ENCODE measurements at regions not wholly inside any gene's neighbourhood (a gene's known extent, or its start where the extent isn't known, plus 50 kb on each side); places are given as distances from the start of the nearest gene placed in this dataset.

DNA sequence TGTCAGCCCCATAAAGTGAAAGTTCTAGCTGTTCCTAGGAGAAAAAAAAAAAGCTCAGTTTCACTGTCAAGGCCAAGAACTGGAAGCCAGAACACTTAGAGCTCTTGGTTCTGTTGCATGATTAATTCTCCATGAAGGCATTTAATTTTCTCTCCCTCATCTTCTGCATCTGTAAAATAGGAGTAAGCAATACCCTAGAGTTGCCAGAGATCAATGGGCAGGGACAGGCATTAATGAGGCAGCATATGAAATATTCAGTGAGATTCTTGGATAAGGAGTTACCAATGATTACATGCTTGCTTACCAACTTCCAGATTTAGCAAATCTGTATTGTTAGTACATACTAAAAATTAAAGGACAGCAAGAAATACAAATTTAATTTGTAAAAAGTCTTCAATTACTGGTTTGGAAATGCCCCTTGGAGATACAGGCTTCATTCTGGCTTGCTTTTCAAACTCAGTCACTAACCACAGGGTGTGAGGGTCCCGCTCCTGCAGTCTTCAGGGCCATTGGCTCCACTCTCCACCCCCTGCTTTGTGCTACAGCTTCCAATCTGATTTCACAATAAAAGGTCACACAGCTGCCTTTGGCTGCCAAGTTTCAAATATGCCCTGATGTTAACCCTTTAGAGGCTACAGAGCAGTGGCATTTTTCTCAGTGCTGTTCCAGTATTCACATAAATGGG, 624.6 kb downstream of the BNC2 start:
- no peak for DNase-seq

DNA sequence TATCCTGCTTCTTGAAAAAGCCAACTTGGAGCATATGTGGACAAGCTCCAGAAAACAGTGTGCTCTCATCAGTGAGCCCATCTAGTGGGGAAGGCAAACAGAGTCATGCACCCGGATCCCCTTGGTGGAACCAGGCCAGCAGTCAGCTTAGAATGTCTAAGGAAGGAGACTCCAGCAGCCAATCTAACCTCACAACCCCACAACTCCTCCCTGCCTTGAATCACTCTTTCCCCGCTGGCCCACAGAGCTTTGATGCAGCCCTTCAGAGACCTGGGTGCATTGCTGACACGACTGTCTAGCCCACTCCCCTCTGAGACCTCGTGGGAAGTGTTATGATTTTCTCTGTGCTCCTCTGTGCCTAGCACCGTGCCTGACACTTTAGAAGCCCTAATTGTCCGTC, 623.7 kb downstream of the BNC2 start:
- DNase-seq: no peak

DNA sequence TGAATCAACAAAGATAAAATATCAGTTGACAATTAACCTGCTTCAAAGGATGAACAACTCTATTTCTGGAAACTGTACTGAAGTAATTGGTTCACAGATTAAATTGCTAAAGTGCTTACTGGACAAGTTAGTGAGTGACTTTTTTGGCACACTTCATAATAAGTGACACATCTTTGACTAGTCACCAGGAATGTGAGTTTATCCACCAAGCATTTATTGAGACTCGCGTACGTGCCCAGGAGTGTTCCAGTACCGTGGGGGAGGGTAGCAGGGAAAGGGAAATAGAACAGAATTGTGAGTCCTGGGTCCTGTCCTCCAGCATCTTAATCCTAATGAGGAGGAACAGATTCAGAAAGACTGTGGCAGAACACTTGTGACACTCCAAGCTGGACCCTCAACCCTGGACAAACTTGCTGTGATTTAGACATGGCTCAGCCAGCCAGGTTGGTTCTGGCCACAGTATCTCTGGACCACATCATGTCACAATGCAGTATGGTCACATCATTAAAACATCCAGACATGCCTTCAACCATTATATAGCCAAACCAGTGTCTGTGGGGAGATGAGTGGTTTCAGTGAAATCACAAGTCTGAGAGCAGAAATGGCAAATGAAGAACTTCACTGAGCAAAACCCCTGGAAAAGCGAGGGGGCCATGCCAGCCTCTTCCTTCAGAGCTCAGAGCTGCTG, 623.1 kb downstream of the BNC2 start:
- DNase-seq: no peak

DNA sequence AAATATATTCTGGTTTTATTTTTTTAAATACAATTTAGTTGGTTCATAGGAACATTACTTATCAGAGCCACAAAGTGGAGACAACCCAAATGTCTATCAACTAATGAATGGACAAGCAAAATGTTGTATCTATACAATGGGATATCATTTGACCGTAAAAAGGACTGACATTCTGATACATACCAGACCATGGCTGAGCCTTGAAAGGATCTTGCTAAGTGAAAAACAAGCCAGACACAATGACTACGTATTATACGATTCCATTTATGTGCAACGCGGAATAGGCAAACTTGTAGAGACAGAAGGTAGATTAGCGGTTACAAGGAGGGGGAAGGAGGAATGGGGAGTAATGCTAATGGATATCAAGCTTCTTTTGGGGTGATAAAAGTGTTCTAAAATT, 621.6 kb downstream of the BNC2 start:
- DNase-seq: no peak

DNA sequence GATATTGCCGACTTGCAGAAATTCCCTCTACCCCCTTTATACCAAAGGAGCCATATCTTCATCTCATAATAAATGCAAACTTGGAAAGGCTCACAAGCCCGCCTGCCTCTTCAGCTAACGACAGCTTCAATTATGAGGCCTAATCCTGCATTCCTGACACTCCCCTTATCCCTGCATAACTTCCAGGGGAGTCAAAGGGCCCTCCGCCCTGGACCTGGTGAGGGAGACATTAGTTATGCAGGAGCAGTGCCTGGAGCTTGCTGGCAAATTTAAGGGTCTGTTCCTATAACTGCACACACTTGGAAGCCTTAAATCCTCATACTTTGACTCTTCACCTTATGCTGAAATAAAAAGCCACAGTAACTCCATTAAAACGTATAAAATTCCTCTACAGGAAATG, 617.9 kb downstream of the BNC2 start:
- DNase-seq: no peak

DNA sequence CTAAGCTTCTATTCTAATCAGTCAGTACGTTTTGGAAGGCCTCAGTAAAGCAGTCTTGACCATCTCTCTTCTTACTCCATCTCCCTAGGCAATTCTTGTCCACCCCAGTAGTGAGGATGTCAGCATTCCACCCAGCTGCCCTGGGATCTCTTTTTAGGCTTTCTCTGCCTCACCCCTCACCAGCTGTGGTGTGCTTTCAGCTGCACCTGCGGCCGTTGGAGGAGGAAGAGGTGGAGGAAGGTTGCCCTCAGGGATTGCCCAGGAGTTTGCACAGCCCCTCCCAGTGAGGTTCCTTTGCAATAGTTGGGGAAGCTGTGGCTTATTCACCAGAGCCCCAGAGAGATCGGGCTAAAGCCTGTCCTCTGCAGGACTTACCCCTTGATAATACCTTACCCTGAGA, 615.8 kb downstream of the BNC2 start:
- no peak for DNase-seq

DNA sequence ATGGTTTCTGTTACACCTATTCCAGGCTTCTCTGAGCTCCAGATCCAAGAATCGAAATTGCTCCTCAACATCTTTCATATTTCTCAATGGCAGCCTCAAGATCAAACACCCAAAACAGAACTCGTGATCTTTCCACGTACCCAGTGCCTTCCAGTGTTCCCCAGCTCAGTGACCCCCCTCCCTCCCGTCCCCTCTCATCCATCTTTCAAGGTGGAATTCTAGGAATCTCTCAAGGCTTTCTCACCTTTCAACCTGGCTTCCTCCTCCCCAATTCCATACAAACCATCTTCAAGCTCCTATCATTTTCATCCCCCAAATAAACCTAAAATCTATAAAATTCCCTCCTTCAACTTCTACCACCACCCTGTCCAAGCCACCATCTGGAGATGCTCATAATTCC, 615.3 kb downstream of the BNC2 start:
- no peak for DNase-seq

DNA sequence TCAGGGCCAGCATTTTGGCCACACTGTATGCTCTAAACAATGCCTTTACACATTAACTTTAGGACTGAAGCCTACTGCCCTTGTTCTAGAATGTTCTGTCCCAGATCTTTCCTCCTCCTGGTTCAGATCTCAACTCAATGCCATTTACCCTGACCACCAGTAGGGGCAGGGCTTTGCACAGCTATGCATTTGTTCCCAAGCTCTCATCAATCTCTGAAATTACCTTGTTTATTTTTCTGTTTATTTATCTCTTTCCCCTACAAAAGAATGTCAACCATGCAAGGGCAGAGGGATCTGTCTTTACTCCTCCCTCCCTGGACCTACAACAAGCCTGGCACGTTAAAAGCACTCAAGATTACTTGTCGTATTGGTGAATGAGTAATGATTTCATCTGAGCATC, 612.9 kb downstream of the BNC2 start:
- DNase-seq: no peak

DNA sequence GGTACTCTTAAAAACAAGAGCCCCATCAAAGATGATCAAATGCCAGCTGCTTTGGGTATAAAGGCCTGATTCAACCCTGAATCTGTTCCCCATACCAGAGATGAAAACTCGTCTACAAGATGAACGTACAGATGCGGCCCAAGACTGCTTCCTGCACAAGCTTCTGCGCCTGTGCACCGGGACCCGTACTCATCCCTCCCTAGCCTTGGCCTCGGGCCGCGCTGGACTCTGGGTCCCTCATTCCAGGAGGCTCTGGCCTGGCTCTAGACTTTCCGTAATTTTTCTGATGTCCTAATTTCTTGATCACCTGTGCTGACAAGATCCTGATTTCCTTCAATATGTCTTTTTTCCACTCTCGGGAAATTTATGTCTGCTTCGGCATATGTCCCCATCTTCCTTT, 612.3 kb downstream of the BNC2 start:
- DNase-seq: no peak

DNA sequence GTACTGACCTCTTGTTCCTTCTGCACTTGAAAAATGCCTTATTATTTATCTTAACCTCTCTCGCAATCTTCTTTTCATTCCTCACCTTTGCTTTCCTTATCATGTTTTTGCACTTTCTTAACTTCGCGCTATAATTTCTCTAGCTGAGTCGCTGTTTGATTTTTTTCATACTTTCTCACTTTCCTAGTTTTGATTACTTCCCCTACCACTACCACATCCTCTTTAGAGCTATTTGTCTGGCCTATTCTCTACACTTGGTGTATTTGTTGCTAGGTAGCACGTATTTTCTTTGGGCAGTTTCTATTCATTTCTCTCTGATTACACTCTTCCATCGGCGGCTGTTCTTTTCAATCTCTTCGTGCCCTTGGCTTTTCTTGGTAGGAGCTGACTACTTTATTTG, 611.8 kb downstream of the BNC2 start:
- DNase-seq: no peak

DNA sequence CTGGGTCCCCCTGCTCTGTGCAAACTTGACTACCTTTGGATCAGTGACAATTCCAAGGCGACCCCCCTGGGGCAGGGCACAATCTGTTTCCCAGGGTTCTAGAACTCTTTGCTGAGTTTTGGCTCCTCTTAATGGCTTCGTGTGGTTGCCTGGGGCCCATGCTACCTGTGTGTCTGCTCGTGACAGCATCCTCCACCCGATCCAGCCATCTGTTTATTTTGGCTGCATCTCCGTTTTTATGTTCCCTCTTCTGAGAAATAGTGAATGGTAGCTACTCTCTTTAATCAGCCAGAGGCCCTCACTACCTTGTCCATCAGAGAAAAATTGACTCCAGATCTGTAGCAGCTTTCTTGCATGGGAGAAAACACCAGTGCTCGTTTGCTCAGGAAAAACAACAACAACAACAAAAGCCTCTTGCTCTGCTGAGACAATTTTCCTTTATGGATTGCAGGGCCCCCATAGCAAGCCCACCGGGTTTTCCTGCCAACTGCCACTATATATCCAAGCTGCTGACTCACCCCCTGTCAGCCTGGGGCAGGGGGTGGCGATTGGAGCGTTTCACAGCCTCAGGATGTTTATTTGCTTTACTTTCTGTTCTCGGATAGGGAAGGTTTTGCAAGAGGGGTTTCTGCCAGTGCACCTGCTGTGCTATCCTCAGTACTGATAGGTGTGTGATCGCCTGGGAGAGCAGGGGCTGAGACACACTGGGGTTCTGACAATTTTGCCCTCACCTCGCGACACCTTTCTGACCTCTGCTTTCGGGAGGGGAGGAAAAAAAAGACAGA, 607.8 kb downstream of the BNC2 start:
- DNase-seq: peak in 2 of 14 donors; percentile 43 to 87

DNA sequence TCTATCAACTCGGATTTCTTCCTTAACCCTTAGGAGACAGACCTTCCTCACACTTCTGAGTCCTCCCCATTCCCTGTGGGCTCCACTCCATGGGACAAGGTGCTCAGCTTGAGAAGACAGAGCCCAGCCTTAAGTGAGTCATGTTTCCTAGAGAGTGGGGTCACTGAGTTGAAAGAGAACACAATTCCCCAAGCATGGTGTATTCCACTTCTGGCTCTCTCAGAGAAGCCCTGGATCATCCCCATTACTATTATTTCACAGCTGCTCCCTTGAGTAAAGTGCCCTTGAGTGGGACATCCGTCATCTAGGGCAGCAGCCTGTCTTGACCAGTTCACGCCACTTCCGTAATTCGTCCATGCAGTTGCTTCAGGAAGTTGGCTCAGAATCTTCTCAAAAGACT, 604.8 kb downstream of the BNC2 start:
- DNase-seq: no peak

DNA sequence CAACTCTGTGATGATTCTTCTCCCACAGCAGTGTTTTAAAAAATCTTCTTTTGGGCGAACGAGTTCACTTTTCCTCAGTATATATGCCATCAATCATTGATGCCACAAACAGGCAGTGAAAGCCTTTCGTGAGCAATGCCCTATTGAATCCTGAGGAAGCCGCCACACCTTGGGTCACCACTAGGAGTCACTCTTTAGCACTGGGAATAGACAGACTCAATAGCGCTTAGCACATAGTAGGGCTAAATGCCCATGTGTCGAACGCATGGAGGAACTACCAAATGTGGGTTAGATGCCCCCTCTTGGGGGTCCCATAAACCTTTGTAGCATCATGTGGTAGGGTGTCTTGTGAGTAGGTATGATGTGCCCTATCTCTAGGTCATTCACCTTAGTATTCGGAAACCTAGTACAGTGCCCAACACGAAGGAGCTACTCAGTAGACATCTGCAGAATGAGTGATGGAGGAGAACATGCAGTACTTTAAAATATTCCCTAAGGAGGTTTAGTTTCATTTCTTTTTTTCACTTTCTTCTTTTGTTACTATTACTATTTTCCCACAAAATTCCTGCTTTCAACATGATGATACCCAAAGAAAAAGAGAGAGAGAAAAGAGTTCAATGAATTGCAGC, 603.7 kb downstream of the BNC2 start:
- no peak for DNase-seq

DNA sequence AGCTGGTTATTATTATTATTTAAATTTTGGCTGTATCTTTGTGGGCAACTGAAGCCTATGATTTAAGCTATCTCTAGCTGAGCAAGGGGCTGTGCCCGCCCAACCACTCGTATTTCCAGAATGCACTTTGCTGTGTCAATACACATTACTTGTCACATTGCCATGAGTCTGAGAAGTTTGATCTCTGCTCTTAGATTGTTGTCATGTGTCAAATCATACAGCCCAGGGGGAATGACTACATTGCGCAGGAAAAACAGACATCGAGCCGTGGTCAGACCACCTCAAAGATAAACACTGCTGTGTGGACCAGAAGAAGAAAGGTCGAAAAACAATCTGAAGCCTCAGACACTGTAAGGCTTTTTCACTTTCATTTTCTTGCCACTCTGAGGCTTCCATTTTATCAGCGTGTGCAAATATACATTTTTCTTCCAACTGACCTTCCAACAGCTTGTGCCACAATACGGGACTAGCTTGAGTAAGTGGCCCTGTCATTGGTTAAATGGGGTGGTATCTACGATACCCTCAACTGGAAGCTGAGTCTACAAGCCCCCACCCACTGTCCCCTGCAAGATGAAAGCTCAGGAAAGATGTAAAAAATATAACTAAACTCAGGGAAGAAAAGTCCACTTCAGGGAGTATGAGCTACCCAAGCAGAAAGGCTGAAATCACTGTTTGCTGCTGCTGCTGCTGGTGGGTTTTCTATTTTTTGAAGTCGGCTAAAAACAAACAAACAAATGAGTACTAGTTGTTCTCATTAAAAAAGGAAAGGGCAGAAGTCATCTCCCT, 603.0 kb downstream of the BNC2 start:
- DNase-seq: no peak

DNA sequence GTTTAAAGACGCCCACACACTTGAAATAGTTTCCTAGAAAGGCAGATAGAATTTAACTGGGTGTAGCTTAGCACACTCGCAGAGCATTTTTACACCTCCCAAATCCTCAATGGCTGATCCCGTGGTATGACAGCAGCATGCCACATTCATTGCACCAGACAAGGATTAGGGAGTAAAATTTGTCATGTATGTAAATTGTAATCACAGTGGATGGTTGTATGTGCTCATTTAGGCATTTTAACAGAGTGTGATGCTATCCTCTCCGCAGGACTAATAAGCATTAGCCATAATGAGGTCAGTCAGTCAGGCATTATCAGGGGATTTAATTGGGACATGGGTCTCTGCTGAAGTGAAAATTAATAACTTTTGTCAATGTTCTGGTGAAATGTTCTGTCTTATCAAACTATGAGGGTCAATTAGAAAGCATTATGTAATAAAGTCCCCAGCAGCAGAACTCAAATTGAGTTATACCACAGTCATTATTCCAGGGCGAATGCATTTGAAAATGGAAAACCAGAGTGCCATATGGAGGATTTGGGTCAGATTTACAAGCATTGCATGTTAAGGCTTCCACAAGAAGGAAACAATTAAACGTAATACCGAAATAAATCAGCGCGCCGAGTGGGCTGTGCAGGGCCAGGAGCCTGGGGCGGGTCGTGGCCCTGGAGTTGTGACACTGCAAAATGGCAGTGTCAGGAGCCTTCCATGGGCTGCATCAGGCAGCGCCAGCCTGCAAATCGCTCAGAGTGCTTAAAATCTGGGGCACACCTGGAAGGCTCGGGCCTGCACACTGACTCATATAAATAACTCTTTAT, 602.2 kb downstream of the BNC2 start:
- peak in 1 of 14 donors; percentile 35 for DNase-seq

DNA sequence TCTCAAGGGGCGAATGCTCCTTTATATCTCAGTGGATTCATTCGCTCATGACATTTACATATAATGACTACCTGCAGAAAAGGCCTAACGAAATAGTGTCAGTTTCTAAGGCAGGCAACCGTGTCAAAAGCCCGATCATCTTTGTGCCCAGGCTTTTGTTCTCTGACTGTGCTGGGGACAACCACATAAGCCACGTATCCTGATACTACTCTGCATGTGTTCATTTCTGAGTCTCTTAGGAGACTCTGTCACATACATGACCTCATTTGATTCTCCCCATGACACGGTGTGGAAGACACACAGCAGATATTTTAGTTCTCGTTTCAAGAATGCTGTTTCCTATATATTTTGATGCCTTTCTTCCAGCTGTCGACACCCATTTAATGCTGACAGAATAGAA, 598.5 kb downstream of the BNC2 start:
- DNase-seq: no peak

DNA sequence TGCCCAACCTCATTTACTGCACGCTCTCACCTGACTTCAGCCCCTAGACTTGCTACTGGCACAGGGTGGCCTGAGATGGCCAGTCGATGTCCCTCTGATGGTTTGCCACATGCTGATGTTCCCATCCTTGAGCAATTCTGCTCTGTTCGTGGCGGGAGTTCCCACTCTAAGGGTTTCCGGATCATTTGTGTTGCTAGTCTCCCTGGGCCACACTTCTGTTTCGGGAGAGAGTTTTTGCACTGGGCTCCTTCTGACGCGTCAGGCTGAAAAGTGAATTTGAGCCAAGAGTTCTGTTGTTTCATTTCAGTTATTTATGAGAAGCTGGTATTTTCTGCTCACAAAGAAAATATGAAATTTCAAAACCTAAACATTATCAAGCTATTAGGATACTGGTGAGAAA, 597.7 kb downstream of the BNC2 start:
- peak in 1 of 14 donors; percentile 23 for DNase-seq

DNA sequence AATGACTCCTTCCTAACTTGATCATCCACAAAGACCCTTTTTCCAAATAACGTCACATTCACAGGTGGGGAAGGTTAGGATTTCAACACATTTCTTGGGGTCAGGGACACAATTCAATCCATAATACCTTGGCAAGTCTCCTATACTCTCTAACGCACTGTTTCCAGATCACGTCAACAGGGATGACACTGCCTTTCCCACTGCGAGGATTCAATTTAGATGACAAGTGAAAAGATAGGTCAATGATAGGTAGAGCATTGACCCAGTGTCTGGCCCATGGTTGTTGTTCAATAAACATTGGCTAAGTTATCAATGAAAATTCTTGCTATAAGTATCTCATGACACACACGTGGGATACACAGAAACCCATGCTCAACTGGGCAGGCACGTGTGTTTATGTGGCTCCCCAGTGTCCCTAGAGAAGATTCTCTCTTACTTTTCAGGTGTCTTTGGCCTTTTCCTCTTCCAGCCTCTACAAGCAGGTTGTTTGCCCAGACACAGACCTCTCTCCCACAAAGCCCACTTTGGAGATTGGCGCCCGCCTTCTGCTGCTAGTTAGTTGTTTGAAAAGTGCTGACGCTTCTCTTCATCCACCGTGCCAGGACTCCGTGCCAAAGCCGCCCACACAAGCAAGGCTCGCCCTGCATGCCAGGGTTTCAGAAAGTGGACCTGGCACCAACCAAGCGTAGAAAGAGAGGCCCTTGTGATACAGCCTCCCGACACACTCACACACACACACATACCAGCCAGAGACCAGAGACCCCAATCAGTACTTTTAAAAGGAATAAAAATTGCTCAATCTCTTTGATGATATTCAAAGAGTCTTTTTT, 594.5 kb downstream of the BNC2 start:
- DNase-seq: peak in 6 of 14 donors; percentile 4 to 53 (median 27)

DNA sequence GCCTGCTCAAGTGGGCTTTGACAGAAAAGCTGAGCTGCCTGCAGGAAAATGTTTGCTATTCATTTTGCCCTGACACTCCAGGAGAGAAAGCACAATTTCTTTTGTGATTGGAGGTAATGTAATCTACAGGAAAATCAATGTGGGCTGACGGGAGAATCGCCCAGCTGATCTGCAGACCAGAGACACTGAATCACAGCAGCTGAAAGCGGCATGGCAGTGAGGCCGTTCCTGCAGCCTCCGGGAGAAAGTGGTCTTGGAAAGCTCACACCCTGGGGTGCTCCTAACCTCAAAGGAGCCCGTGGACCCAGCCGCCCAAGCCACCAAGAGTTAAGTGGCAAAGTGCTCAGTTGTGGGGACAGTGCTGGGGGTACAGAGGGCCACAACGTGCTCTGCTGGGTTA, 593.6 kb downstream of the BNC2 start:
- DNase-seq: no peak

DNA sequence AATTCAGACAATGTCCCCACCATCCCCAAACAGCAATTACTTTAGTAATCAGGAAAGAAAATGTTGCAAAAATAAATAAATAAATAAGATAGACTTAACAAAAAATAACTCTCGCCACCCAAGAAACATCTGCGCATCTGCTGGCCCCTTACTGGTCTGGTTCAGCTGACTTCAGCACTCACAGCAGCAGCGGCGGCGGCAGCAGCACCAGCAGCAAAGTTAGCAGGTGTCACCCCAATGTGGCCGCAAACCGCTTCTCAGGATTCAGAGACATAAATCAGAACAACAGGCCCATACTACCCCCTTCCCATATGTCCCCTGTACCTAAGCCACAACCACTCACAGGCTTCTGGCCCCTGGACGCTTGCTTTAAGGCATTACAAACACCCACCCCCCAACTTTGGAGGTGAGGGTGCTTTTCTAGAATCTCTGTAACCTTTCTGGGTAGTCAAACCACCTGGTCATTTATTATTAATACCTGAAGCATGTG, 593.0 kb downstream of the BNC2 start:
- no peak for DNase-seq
